DOHH2 (cell line): ENCODE measurements at regions not wholly inside any gene's neighbourhood (a gene's known extent, or its start where the extent isn't known, plus 50 kb on each side); places are given as distances from the start of the nearest gene placed in this dataset.

Experiments used
- EZH2phosphoT487 ChIP-seq: fragments of 200-600 bp; sonication (generic); IDR thresholded peaks from 2 replicates; pipeline ENCODE4 v1.6.1; 2017; ENCODE audit warnings: borderline replicate concordance, mild to moderate bottlenecking, antibody characterized with exemption, low read length, moderate library complexity, mixed read lengths
- TF ChIP-seq, protein P1 (sequence below): fragments of 200-600 bp; sonication (generic); IDR thresholded peaks from one replicate; pipeline ENCODE4 v1.5.1; 2014; ENCODE audit warnings: antibody characterized with exemption, mild to moderate bottlenecking, low read depth, low read length; ENCODE audit not compliant: poor library complexity, severe bottlenecking

DNA sequence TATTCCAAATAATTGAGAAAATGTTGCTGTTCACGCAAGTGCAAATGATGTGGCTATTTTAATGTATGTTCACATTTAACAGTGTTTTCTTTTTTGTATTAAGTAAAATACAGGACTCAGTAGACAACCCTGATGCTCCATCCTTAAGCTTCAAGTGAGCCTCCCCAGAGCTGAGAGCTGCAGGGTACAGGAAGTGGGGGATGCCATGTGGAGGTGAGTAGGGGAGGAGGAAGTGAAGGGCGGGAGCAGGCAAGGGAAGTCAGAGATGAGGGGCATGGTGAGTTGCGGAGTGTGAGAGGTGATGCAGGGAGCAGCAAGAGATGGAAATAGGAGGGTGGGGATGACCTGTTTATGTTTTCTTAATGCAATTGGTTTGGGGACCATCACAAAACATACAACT, 711.0 kb downstream of the UQCRFS1 start:
- TF ChIP-seq, protein P1, sequence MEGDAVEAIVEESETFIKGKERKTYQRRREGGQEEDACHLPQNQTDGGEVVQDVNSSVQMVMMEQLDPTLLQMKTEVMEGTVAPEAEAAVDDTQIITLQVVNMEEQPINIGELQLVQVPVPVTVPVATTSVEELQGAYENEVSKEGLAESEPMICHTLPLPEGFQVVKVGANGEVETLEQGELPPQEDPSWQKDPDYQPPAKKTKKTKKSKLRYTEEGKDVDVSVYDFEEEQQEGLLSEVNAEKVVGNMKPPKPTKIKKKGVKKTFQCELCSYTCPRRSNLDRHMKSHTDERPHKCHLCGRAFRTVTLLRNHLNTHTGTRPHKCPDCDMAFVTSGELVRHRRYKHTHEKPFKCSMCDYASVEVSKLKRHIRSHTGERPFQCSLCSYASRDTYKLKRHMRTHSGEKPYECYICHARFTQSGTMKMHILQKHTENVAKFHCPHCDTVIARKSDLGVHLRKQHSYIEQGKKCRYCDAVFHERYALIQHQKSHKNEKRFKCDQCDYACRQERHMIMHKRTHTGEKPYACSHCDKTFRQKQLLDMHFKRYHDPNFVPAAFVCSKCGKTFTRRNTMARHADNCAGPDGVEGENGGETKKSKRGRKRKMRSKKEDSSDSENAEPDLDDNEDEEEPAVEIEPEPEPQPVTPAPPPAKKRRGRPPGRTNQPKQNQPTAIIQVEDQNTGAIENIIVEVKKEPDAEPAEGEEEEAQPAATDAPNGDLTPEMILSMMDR, result no peak
- TF ChIP-seq EZH2phosphoT487, result no peak
